Mucosa of descending colon (tissue), 3 donors: ENCODE measurements at regions not wholly inside any gene's neighbourhood (a gene's known extent, or its start where the extent isn't known, plus 50 kb on each side); places are given as distances from the start of the nearest gene placed in this dataset.

ENCODE experiments used
- ATAC-seq: fragments of 200-7000 bp; cut with Tn5 transposase; one replicate; pipeline ENCODE4 v1.9.1; 2020; ENCODE audit warnings: mild to moderate bottlenecking, moderate library complexity
- DNase-seq, 3 donors: peaks; one replicate each; pipeline ENCODE4 v3.0.0-alpha.2; 2020
- H3K36me3 ChIP-seq: fragments of 200-600 bp; one replicate; pipeline ENCODE4 v1.8.0; 2021; ENCODE audit warnings: low read depth, mild to moderate bottlenecking
- H3K4me1 ChIP-seq: fragments of 200-600 bp; one replicate; pipeline ENCODE4 v1.8.0; 2021; ENCODE audit warnings: low read depth, mild to moderate bottlenecking
- H3K4me3 ChIP-seq: fragments of 200-600 bp; one replicate; pipeline ENCODE4 v1.8.0; 2021; ENCODE audit warnings: mild to moderate bottlenecking
- H3K9me3 ChIP-seq: fragments of 200-600 bp; one replicate; pipeline ENCODE4 v1.8.0; 2021; ENCODE audit warnings: mild to moderate bottlenecking
- CTCF ChIP-seq: fragments of 200-600 bp; IDR thresholded peaks from one replicate; pipeline ENCODE4 v1.8.0; 2022; ENCODE audit warnings: antibody characterized with exemption, mild to moderate bottlenecking
- intact Hi-C, 2 donors: fragments of 100-400 bp; cut with DNase I in 1 of 2; cut with micrococcal nuclease in 1 of 2; formaldehyde crosslinking; loops; one replicate each; pipeline versions ENCODE4 v1.11.0 to v1.11.1; 2022; cut with DNase I, micrococcal nuclease
- donor health status: DM: no; HTN: no; CAD: no; lungs with moderate emphysema.
- donor health status: DM: no; HTN: no; CAD: no.
- donor health status: DM: no; HTN: yes; CAD: no.

- intact Hi-C loops, result no loop called here
- Histone ChIP-seq H3K4me1 (no peaks in the 10 kb centered on the region), H3K9me3 (no peaks in the 10 kb centered on the region), H3K36me3 (no peaks in the 10 kb centered on the region), H3K4me3 (no peak overlapping the region)
- TF ChIP-seq CTCF, result no peak
- no peak for DNase-seq
- no peak for ATAC-seq
Observed at GRCh38 chr14:38399652-38400051, 143.8 kb upstream of the CLEC14A start.

GRCh38 chr14:38394767-38395166 lies 138.9 kb upstream of the CLEC14A start:
- no peaks in the 10 kb centered on the region for H3K4me1 ChIP-seq
- intact Hi-C loops, result no loop called here
- no peak for TF ChIP-seq CTCF
- no peak overlapping the region for H3K4me3 ChIP-seq
- H3K36me3 ChIP-seq, result no peaks in the 10 kb centered on the region
- ATAC-seq (no peak), DNase-seq (no peak)
- H3K9me3 ChIP-seq, result no peaks in the 10 kb centered on the region

- ATAC-seq (no peak), DNase-seq (no peak)
- H3K36me3 ChIP-seq, result no peaks in the 10 kb centered on the region
- no peak overlapping the region for H3K4me3 ChIP-seq
- TF ChIP-seq CTCF, result no peak
- intact Hi-C loops, result no loop called here
- H3K9me3 ChIP-seq, result no peaks in the 10 kb centered on the region
- no peaks in the 10 kb centered on the region for H3K4me1 ChIP-seq
Observed at GRCh38 chr14:38394064-38394463, 138.2 kb upstream of the CLEC14A start.

- Histone ChIP-seq H3K9me3 (no peaks in the 10 kb centered on the region), H3K4me1 (no peaks in the 10 kb centered on the region), H3K4me3 (no peak overlapping the region), H3K36me3 (no peaks in the 10 kb centered on the region)
- no peak for ATAC-seq
- intact Hi-C loops, result no loop called here
- no peak for TF ChIP-seq CTCF
- no peak for DNase-seq
Observed at GRCh38 chr14:38391334-38391733, 135.4 kb upstream of the CLEC14A start.

GRCh38 chr14:38389681-38390080 lies 133.8 kb upstream of the CLEC14A start:
- intact Hi-C loops, result no loop called here
- Histone ChIP-seq H3K9me3 (no peaks in the 10 kb centered on the region), H3K36me3 (no peaks in the 10 kb centered on the region), H3K4me1 (no peaks in the 10 kb centered on the region), H3K4me3 (no peak overlapping the region)
- no peak for ATAC-seq
- no peak for TF ChIP-seq CTCF
- DNase-seq, result no peak

GRCh38 chr14:38387821-38388220 lies 131.9 kb upstream of the CLEC14A start:
- no peak for TF ChIP-seq CTCF
- Histone ChIP-seq H3K4me1 (no peaks in the 10 kb centered on the region), H3K4me3 (no peak overlapping the region), H3K9me3 (no peaks in the 10 kb centered on the region), H3K36me3 (no peaks in the 10 kb centered on the region)
- intact Hi-C loops, result no loop called here
- ATAC-seq (no peak), DNase-seq (no peak)
